ENCODE measurements at regions not wholly inside any gene's neighbourhood (a gene's known extent, or its start where the extent isn't known, plus 50 kb on each side); places are given as distances from the start of the nearest gene placed in this dataset.
"Not testable (repeated sequence)": the region's sequence is repeated elsewhere in the genome, so short reads cannot be mapped to it uniquely, and the experiment has no call there.

- H3K9me3 ChIP-seq, result no peaks in the 10 kb centered on the region
- no peak overlapping the region for H3K4me3 ChIP-seq
- intact Hi-C loops (cut with DNase I), result no loop called here
- no peaks in the 10 kb centered on the region for H3K36me3 ChIP-seq
- H3K4me1 ChIP-seq, result no peaks in the 10 kb centered on the region
- no peak for DNase-seq
- no peak overlapping the region for H3K27ac ChIP-seq
- H3K27me3 ChIP-seq, result no peaks in the 10 kb centered on the region
- H3K9ac ChIP-seq (ENCODE audit: low read depth in 2 of 2, low read length in 2 of 2), result no peak overlapping the region
- TF ChIP-seq, protein P1, sequence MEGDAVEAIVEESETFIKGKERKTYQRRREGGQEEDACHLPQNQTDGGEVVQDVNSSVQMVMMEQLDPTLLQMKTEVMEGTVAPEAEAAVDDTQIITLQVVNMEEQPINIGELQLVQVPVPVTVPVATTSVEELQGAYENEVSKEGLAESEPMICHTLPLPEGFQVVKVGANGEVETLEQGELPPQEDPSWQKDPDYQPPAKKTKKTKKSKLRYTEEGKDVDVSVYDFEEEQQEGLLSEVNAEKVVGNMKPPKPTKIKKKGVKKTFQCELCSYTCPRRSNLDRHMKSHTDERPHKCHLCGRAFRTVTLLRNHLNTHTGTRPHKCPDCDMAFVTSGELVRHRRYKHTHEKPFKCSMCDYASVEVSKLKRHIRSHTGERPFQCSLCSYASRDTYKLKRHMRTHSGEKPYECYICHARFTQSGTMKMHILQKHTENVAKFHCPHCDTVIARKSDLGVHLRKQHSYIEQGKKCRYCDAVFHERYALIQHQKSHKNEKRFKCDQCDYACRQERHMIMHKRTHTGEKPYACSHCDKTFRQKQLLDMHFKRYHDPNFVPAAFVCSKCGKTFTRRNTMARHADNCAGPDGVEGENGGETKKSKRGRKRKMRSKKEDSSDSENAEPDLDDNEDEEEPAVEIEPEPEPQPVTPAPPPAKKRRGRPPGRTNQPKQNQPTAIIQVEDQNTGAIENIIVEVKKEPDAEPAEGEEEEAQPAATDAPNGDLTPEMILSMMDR (IDR thresholded peaks at IDR 0.05), result no peak
Measured at GRCh38 chr3:166005126-166005525, 167.9 kb upstream of the BCHE start.

GRCh38 chr3:165994293-165994692 lies 157.1 kb upstream of the BCHE start:
- no peaks in the 10 kb centered on the region for H3K4me1 ChIP-seq
- H3K36me3 ChIP-seq, result no peaks in the 10 kb centered on the region
- no peak overlapping the region for H3K27ac ChIP-seq
- no peaks in the 10 kb centered on the region for H3K27me3 ChIP-seq
- no peaks in the 10 kb centered on the region for H3K9me3 ChIP-seq
- DNase-seq, result no peak
- intact Hi-C loops (cut with DNase I), result no loop called here
- H3K9ac ChIP-seq (ENCODE audit: low read depth in 2 of 2, low read length in 2 of 2), result no peak overlapping the region
- TF ChIP-seq, protein P1 (IDR thresholded peaks at IDR 0.05), result no peak
- H3K4me3 ChIP-seq, result no peak overlapping the region

GRCh38 chr3:165984589-165984988 lies 147.4 kb upstream of the BCHE start:
- no peaks in the 10 kb centered on the region for H3K9me3 ChIP-seq
- H3K36me3 ChIP-seq, result no peaks in the 10 kb centered on the region
- TF ChIP-seq, protein P1 (IDR thresholded peaks at IDR 0.05), result no peak
- H3K9ac ChIP-seq (ENCODE audit: low read depth in 2 of 2, low read length in 2 of 2), result no peak overlapping the region
- no peak for DNase-seq
- no peaks in the 10 kb centered on the region for H3K4me1 ChIP-seq
- intact Hi-C loops (cut with DNase I), result no loop called here
- H3K4me3 ChIP-seq, result no peak overlapping the region
- H3K27ac ChIP-seq, result no peak overlapping the region
- H3K27me3 ChIP-seq, result no peaks in the 10 kb centered on the region

DNA sequence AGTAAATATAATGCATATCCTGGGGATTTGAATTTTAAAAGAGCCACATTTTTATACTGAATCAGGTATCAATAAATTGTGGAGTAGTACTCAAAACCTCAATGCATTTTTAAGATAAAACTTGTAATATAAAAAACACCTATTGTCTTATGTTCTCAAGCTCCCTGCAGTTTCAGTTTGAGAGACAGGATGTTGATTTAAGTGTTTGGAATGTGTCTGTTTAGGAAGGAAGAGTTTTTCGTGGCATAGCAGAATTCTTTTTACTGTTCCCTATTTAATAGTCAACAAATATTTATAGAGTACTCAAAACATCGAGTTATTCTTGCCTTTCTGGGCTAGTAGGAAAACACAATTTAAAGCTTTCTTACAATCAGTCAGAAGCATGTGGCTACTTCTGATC lies 146.1 kb upstream of the BCHE start:
- TF ChIP-seq, protein P1 (IDR thresholded peaks at IDR 0.05), result no peak
- intact Hi-C loops (cut with DNase I), result no loop called here
- Histone ChIP-seq H3K4me1 (no peaks in the 10 kb centered on the region), H3K9me3 (no peaks in the 10 kb centered on the region), H3K4me3 (no peak overlapping the region), H3K27me3 (no peaks in the 10 kb centered on the region), H3K36me3 (no peaks in the 10 kb centered on the region), H3K9ac (ENCODE audit: low read depth in 2 of 2, low read length in 2 of 2) (no peak overlapping the region), H3K27ac (no peak overlapping the region)
- DNase-seq, result no peak

DNA sequence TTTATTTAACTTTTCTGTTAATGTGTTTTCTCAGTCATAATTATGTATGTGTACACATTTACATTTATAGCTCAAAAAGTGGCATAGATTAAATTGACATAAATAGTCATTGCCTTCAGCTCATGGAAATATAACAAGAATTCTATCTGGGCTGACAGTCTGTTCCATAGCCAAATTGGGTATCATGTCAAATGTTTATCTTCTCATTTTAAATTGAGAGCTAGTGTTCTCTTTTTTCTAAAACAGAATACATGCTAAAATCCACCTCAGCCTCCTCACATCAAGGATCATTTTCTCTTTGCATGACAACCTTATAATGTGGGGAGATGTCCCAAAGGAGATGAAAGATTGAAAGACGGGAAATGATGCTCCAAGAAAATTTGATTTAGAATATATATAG lies 144.1 kb upstream of the BCHE start:
- no peak for DNase-seq
- TF ChIP-seq, protein P1 (IDR thresholded peaks at IDR 0.05), result no peak
- H3K4me3 ChIP-seq, result no peak overlapping the region
- no peaks in the 10 kb centered on the region for H3K9me3 ChIP-seq
- intact Hi-C loops (cut with DNase I), result no loop called here
- H3K27me3 ChIP-seq, result no peaks in the 10 kb centered on the region
- H3K9ac ChIP-seq (ENCODE audit: low read depth in 2 of 2, low read length in 2 of 2), result no peak overlapping the region
- H3K27ac ChIP-seq, result no peak overlapping the region
- no peaks in the 10 kb centered on the region for H3K36me3 ChIP-seq
- no peaks in the 10 kb centered on the region for H3K4me1 ChIP-seq

DNA sequence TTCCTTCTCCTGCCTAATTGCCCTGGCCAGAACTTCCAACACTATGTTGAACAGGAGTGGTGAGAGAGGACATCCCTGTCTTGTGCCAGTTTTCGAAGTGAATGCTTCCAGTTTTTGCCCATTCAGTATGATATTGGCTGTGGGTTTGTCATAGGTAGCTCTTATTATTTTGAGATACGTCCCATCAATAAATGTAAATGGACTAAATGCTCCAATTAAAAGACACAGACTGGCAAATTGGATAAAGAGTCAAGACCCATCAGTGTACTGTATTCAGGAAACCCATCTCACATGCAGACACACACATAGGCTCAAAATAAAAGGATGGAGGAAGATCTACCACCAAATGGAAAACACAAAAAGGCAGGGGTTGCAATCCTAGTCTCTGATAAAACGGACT lies 123.6 kb upstream of the BCHE start:
- H3K27ac ChIP-seq; H3K4me1 ChIP-seq; H3K9ac ChIP-seq (ENCODE audit: low read depth in 2 of 2, low read length in 2 of 2); DNase-seq; H3K9me3 ChIP-seq; intact Hi-C loops (cut with DNase I); H3K4me3 ChIP-seq; H3K36me3 ChIP-seq; H3K27me3 ChIP-seq: not testable (repeated sequence)
